Common myeloid progenitor, CD34-positive (primary cell): ENCODE measurements at regions not wholly inside any gene's neighbourhood (a gene's known extent, or its start where the extent isn't known, plus 50 kb on each side); places are given as distances from the start of the nearest gene placed in this dataset.
A peak's percentile ranks its signal among the peaks of the same experiment; 100 is the strongest.

Source experiments
- CTCF ChIA-PET: fragments of 350-600 bp; sonication (Branson Sonifier 250); formaldehyde crosslinking; loops from one replicate; lab custom pipeline; 2021; ENCODE audit warnings: antibody characterized with exemption; lab: Charles Lee
- POLR2A ChIA-PET: fragments of 350-600 bp; sonication (Branson Sonifier 250); formaldehyde crosslinking; loops from one replicate; lab custom pipeline; 2021; ENCODE audit warnings: antibody characterized with exemption; lab: Charles Lee
- DNase-seq, 3 donors: peaks; one replicate each; pipeline versions ENCODE4 v3.0.0 to v3.0.0-alpha.2; 2013
- H3K27ac ChIP-seq, 2 experiments: 1 replicate in 1 of 2; 2 replicates in 1 of 2; pipeline ENCODE4 v1.7.0; 2013; ENCODE audit warnings: inconsistent platforms in 2 of 2, low read length in 2 of 2, mild to moderate bottlenecking in 2 of 2, low read depth in 1 of 2, moderate library complexity in 1 of 2; ENCODE audit not compliant: severe bottlenecking in 2 of 2, insufficient read depth in 1 of 2, poor library complexity in 1 of 2
- H3K27me3 ChIP-seq, 5 experiments: replicated peaks in 2 of 5; 1 replicate in 3 of 5; 2 replicates in 2 of 5; pipeline versions ENCODE4 v1.6.1 to v1.7.0; 2013; ENCODE audit warnings: low read length in 4 of 5, mild to moderate bottlenecking in 2 of 5, moderate library complexity in 2 of 5, inconsistent platforms in 1 of 5; ENCODE audit not compliant: insufficient read depth in 5 of 5, control insufficient read depth in 4 of 5
- H3K36me3 ChIP-seq, 4 experiments: 1 replicate in 2 of 4; 2 replicates in 2 of 4; pipeline versions ENCODE4 v1.6.1 to v1.7.0; 2013; ENCODE audit warnings: low read length in 3 of 4, control low read depth in 1 of 4, mild to moderate bottlenecking in 1 of 4; ENCODE audit not compliant: control insufficient read depth in 4 of 4, insufficient read depth in 4 of 4
- H3K4me1 ChIP-seq, 4 experiments: 1 replicate in 3 of 4; 2 replicates in 1 of 4; pipeline versions ENCODE4 v1.6.1 to v1.7.1; 2013; ENCODE audit warnings: low read length in 3 of 4, mild to moderate bottlenecking in 3 of 4, control low read depth in 1 of 4, inconsistent platforms in 1 of 4, moderate library complexity in 1 of 4; ENCODE audit not compliant: control insufficient read depth in 4 of 4, insufficient read depth in 4 of 4; ENCODE audit errors: control extremely low read depth in 1 of 4
- H3K4me3 ChIP-seq, 7 experiments: 1 replicate in 4 of 7; 2 replicates in 3 of 7; pipeline versions ENCODE4 v1.5.1 to v1.7.0; 2013; ENCODE audit warnings: mild to moderate bottlenecking in 7 of 7, low read length in 6 of 7, moderate library complexity in 6 of 7, inconsistent platforms in 2 of 7, low read depth in 2 of 7, control low read depth in 1 of 7; ENCODE audit not compliant: insufficient read depth in 4 of 7, control insufficient read depth in 1 of 7; ENCODE audit errors: extremely low read depth in 1 of 7
- H3K9me3 ChIP-seq, 5 experiments: 1 replicate in 4 of 5; 2 replicates in 1 of 5; pipeline versions ENCODE4 v1.6.1 to v1.7.1; 2013; ENCODE audit warnings: low read length in 4 of 5, mild to moderate bottlenecking in 2 of 5, inconsistent platforms in 1 of 5, low read depth in 1 of 5, moderate library complexity in 1 of 5; ENCODE audit not compliant: control insufficient read depth in 4 of 5, insufficient read depth in 2 of 5; ENCODE audit errors: control extremely low read depth in 1 of 5
- WGBS: methylation state at CpG from one replicate; pipeline ENCODE4 v1.1.5; 2013; ENCODE audit not compliant: insufficient coverage; 5-methylcytosine and 5-hydroxymethylcytosine counted together

- no peak for DNase-seq
- H3K4me3 ChIP-seq = no peak overlapping the region
- no peaks in the 10 kb centered on the region for H3K36me3 ChIP-seq
- H3K4me1 ChIP-seq = no peaks in the 10 kb centered on the region
- ChIA-PET CTCF (no interaction called here), POLR2A (no interaction called here)
- 95% methylated on average over 2 of the region's 3 CpGs for WGBS
- no peak overlapping the region for H3K27ac ChIP-seq
- no peaks in the 10 kb centered on the region for H3K27me3 ChIP-seq
- no peaks in the 10 kb centered on the region for H3K9me3 ChIP-seq
Observed at GRCh38 chr4:95728145-95728544, 111.7 kb upstream of the PDHA2 start.

- Histone ChIP-seq H3K4me1 (no peaks in the 10 kb centered on the region), H3K27me3 (no peaks in the 10 kb centered on the region), H3K27ac (no peak overlapping the region), H3K4me3 (no peak overlapping the region), H3K36me3 (no peaks in the 10 kb centered on the region), H3K9me3 (no peaks in the 10 kb centered on the region)
- ChIA-PET POLR2A (no interaction called here), CTCF (no interaction called here)
- WGBS = 96% methylated on average over 2 of the region's 2 CpGs
- no peak for DNase-seq
Observed at GRCh38 chr4:95715830-95716229, 124.1 kb upstream of the PDHA2 start.

- no peak overlapping the region for H3K27ac ChIP-seq
Observed at GRCh38 chr4:95714571-95714970, 125.3 kb upstream of the PDHA2 start.

GRCh38 chr4:95705323-95705722 is 134.6 kb upstream of the PDHA2 start:
- H3K27ac ChIP-seq = no peak overlapping the region
- H3K36me3 ChIP-seq = no peaks in the 10 kb centered on the region
- CTCF ChIA-PET = no interaction called here
- POLR2A ChIA-PET = interaction anchor here (0.6 kb wide), 1 partner anchor 1071 kb away, joined by 3 read pairs; no protein-coding TSS in a partner anchor
- H3K4me3 ChIP-seq = no peak overlapping the region
- no peaks in the 10 kb centered on the region for H3K4me1 ChIP-seq
- DNase-seq = no peak
- no peaks in the 10 kb centered on the region for H3K27me3 ChIP-seq
- no peaks in the 10 kb centered on the region for H3K9me3 ChIP-seq

More at GRCh38 chr4:95714571-95714970, 125.3 kb upstream of the PDHA2 start:
- Histone ChIP-seq H3K9me3 (no peaks in the 10 kb centered on the region), H3K4me1 (no peaks in the 10 kb centered on the region), H3K27me3 (no peaks in the 10 kb centered on the region), H3K36me3 (no peaks in the 10 kb centered on the region), H3K4me3 (no peak overlapping the region)
- WGBS = no CpG with 5 or more reads among the region's 1 CpG
- ChIA-PET CTCF (no interaction called here), POLR2A (no interaction called here)
- DNase-seq = no peak

- 100% methylated on average over 1 of the region's 5 CpGs for WGBS
- no peak for DNase-seq
- Histone ChIP-seq H3K27ac (no peak overlapping the region), H3K9me3 (no peaks in the 10 kb centered on the region), H3K4me3 (no peak overlapping the region), H3K36me3 (no peaks in the 10 kb centered on the region), H3K4me1 (no peaks in the 10 kb centered on the region), H3K27me3 (no peaks in the 10 kb centered on the region)
- CTCF ChIA-PET = no interaction called here
- POLR2A ChIA-PET = no interaction called here
Observed at GRCh38 chr4:95701500-95702170, 138.3 kb upstream of the PDHA2 start.

GRCh38 chr4:95694411-95694810 is 145.5 kb upstream of the PDHA2 start:
- POLR2A ChIA-PET = no interaction called here
- no peaks in the 10 kb centered on the region for H3K9me3 ChIP-seq
- WGBS = 100% methylated on average over 2 of the region's 3 CpGs
- H3K4me1 ChIP-seq = no peaks in the 10 kb centered on the region
- CTCF ChIA-PET = interaction anchor here (1.0 kb wide), 1 partner anchor 13 kb away, joined by 3 read pairs; no protein-coding TSS in a partner anchor
- no peaks in the 10 kb centered on the region for H3K36me3 ChIP-seq
- no peaks in the 10 kb centered on the region for H3K27me3 ChIP-seq
- no peak overlapping the region for H3K27ac ChIP-seq
- H3K4me3 ChIP-seq = no peak overlapping the region
- DNase-seq = no peak

- peak; percentile 8 to 35 (median 19) for DNase-seq
- ChIA-PET CTCF (interaction anchor here (1.0 kb wide), 2 partner anchors 12 to 13 kb away, joined by 3 read pairs; no protein-coding TSS in a partner anchor), POLR2A (no interaction called here)
- Histone ChIP-seq H3K4me3 (no peak overlapping the region), H3K27ac (no peak overlapping the region), H3K27me3 (no peaks in the 10 kb centered on the region), H3K36me3 (no peaks in the 10 kb centered on the region), H3K4me1 (no peaks in the 10 kb centered on the region), H3K9me3 (no peaks in the 10 kb centered on the region)
- 57% methylated on average over 1 of the region's 2 CpGs for WGBS
Observed at GRCh38 chr4:95693594-95693993, 144.8 kb upstream of the UNC5C start.
